Hematopoietic multipotent progenitor cell treated with erythropoietin and hydrocortisone succinate and interleukin-3 and kit ligand, for 6 days (in vitro differentiated cells): ENCODE measurements at regions not wholly inside any gene's neighbourhood (a gene's known extent, or its start where the extent isn't known, plus 50 kb on each side); places are given as distances from the start of the nearest gene placed in this dataset.
"Not testable (repeated sequence)": the region's sequence is repeated elsewhere in the genome, so short reads cannot be mapped to it uniquely, and the experiment has no call there.

Experiments used
- DNase-seq: peaks from one replicate; pipeline ENCODE4 v3.0.0-alpha.2; 2015

DNA sequence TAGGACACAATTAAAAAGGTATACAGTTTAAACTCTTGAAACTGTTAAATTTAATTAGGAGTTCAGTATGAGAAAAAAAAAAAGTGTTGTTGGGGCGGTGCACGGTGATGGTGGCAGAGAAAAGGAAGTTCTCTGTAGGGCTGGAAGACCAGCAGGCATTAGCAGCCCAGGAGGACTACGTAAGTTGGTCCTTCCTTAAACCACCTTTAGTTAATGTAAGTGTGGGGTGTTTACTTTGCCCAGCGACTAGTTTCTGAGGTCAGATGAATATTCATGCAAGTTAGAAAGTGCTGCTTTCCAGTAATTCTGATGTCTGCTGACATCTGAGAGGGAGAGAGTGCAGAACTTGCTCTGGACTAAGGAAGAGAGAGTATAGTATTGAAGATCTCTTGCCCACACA is 54.9 kb downstream of the NKX2-1 start:
- DNase-seq, result no peak

DNA sequence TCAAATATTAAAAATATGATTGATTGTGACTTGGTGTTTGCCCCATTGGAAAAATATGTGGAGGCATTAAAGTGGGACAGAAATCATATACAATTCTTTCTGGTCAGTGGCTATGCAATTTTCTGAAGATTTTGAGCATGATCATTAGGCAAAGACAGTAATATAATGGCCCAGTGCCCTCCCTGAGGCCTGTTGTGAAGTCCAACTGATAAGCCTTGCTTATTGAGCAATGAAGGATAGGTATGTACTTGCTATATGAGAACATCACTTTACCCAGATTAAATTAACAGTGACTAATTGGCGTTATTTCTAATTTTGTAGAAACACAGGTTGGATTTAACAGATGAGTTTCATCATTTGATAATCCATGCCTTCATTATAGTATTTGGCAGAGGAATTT is 57.1 kb downstream of the NKX2-1 start:
- no peak for DNase-seq

DNA sequence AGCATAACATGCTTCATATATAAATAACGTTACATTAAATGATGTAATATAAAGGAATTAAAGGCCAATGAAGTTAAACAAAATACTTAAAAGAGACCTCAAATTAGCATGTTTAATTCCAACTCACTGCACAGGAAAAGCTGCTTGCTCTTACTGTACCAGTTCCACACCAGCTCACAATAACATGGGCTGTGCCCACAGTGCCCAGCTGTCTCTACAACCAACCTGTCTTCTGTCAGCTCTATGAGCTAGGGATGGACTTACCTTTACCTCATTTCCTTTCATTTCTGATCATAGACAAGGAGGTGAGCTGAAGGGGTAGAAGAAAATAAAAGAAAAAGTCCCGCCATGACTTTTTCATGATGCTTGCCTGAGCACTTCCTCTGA is 64.8 kb downstream of the NKX2-1 start:
- DNase-seq, result no peak

DNA sequence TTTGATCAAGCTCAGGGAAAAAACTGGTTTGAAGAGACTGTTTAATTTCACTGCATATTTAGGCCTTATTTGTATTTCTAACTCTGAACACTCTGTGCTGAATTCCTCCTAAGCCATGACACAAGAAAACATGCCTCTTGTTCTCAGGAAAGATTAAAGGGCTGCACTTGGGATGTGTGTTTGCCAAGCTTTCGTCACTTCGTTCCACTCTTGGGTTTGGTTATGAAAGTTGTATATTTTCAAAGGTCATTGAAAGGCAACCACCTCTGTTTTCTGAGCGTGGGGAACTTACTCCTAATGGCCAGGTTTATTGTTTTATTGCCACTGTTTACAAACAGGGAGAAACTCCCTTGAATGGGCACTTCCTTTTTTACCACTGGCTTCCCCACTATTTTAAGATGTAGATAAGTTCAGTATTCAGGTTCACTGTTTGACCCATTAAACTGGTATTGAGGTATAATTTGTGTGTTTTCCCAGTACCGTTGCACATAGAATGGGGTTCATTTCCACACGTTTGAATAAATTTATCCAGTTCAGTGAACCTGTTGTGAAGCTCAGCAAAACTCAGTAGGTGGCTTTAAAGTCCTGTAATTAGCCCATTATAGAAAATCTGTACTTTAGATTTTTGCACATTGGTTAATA is 65.3 kb downstream of the NKX2-1 start:
- no peak for DNase-seq

DNA sequence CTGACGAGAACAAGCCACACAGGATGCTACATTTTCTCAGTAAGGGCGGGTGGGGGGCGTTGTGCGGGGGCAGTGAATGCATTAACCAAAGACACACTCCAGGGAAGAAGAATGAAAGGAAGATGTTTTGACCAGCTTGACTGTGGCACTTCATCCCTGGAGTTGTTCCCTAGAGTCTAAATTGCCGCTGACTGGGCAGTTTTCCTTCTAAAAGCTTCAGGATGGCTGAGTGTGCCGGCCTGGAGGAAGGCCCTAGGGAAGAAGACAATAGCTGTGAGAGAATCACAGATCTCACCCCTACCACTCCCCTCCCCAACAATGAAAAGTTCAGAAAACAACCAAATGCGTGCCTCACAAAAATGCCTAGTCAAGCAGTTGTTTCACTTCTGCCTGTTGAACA is 67.2 kb downstream of the NKX2-1 start:
- DNase-seq, result no peak

DNA sequence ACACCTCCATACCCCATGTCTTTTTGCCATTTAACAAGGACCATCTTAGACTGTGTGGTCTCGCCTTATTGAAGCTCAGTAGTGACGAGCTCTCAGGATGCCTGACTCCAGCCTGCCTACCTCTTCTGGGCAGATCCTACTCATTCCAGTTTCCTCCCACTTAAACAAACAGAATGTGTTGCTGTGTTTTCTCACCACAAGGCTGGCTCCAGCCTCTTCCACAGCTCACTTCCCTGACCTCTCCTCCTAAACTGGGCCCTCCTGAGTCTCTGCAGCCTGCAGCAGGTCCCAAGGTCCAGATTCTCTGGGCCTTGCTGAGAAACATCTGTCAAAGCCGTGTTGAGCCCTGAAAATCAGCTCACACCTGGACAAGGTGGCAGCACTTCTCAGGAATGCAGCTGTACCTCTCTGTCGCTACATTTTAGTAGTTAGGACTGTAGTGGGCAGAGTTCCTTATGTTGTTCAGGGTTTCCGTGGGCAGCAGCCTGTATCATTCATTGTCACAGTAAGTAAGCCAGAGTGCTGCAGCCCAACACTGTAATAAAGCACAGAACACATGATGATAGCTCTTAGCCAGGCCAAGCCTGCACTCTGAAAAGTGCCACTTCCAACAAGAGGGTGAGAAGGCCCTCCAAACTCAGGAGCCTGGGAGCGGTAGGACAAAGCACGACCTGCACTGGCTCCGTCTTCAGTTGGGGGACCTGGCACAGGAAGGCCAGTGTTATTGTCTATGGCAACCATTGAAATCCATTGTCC is 68.5 kb downstream of the NKX2-1 start:
- no peak for DNase-seq

DNA sequence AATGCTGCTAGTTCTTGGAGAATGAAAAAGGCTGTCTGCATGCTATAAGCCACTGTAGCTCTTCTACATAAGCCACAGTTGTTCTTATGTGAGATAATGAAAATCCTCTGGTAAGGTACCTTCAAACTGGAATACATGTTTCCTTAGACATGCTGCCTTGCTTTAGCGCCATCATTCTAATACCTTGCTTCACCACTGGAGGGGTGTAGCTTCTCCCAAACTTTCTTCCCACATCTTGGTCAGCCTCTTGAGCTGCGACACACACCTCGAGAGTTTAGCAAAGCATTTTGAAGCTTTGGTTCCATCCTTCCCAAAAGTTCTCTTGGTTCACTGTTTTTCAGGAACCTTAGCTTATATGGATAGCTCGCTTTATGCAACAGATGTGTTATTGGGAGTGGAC is 69.5 kb downstream of the NKX2-1 start:
- no peak for DNase-seq

DNA sequence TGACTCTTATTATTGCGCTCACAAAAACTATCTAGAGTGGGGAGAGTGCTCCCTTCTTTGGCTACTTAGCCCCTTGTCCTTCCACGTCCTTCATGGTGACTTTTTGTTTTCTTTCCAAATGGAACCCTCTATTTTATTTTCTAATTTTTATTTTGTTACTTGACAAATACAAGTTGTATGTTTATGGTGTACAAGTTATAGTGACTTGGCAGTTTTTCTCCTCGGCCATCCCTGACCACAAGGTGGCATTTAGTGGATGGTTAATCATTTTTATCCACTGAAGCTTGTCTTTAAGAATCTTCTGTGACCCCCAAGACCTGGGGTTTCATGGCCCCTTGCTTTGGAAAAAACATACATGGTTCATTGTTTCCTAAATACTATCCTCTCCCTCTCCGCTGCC is 70.1 kb downstream of the NKX2-1 start:
- DNase-seq, result no peak

DNA sequence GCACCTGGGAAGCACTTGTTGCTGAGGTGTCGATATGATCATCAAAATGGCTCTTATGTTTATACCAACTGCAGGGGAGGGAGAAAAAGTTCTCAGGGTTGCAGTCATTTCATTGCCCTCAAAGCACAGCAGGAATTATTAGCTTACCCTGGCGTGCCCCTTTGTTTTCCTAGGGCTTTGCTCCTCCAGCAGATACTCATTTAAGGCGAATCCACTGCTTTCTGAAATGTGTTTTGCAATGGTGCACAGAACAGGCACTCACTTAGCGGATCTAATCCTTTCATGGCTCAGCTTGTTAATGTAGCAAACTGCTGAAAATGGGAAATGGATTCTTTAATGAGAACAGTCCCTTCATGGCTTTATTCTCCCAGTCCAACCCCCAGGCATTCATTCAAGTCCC is 76.7 kb downstream of the NKX2-1 start:
- no peak for DNase-seq

DNA sequence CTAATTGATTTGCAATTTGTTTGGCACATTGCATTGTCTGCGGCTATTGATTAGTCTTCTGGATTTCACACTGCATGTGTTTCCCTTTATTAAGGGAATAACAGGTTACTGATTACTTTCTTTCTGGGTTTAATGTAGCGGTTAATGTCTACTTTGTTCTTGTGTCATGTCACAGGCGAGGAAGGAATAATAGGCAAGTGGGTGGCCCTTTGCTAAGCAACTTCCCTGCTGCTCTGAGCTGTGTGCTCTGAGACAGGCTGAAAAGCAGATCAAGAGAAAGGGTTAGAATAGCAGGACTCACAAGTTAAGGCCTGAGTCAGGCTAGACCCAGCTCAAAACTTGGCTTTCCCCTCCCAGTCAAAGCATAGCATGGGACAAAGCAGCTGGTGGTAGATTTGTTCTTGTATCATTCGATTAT is 77.2 kb downstream of the NKX2-1 start:
- DNase-seq, result no peak

DNA sequence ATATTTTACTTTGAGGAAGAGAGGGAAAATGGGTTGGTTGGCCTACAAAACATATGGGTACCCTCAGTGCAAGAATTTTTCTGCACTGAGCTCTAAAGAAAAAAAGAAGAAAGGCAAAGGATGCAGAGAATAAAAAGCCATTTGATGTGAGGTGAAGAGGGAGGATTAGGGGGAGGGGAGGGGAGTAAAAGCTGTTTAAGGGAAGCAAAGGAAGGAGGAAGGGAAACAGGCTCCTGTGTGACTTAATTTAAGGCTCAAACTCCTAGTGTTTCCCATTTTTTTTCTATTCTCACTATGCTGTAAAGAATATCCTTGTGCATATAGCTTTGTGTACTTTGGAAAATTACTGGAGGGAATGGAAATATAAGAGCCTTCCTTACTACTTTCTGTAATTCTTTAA is 78.7 kb downstream of the NKX2-1 start:
- DNase-seq, result no peak

DNA sequence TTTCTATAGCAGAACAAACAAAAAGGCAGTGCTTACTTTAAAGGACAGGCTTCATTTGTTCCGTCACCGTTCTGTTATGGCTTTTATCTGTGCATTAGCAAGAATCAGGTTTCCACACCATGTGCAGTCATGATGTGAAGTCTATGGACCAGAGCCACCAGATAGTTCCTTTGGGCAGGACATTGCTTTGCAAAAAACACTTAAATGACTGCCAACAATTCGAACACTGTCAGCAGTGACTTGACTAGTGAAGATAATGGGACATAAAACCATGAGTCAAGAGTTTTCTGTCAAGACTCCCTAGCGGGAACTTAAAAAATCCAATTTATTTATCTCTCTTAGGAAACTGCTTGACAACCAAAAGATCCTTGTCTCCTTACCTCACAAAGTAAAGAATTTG is 80.3 kb downstream of the NKX2-1 start:
- DNase-seq, result no peak

DNA sequence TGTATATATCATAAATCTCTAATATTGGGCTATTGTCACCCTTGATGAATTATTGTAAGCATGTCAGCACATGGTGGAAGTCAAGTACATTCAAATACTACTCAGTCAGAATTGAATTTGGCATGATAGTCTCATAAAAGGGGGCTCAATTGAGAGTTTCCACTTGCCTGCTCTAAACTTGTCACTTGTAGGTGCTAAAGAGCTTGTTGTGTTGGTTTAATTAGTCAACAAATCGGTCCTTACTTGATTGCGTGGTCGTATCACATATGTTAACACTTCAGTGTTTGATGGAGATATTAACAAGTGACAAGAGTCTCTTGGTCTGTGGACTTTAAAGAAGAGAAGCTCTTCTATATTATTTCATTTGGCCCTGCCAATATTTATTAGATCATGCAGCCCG is 81.1 kb downstream of the NKX2-1 start:
- no peak for DNase-seq

DNA sequence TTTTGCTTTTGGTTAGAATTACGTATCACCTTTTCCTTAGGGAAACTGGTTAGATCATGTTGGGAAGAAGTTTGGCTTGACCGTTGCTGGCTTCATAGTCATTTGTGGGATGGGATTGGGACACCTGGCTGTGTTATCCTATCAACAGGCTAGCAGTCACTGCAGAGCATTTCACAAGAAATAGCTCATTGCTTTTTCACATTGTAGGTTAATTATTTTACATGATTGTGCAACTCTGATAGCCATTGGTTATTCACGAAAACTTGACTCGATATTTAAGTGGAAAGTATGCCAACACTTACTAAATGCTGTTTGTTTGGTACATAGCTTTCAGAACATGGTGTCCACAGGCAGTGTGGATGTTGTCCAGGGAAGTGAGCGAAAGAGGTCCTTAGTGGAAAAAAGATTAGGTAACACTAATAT is 89.4 kb downstream of the NKX2-1 start:
- DNase-seq, result no peak

DNA sequence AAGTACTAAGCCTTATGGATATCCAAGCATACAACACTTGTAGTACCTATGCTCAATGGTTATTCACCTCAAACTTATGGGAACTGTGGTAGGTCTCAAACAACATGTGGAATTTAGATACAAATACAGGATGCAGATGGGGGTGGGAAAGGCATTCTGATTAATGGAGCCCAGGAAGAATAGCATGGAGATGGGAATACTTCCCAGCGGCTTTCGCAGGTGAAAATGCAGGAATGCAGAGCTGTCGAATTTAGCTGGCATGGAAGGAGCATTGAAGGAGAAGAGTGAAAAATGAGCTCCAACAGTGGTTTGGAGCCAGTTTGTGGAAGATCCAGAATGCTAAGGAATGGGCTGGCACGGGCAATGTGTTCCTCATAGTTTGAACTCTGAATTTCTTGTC is 89.9 kb downstream of the NKX2-1 start:
- no peak for DNase-seq

DNA sequence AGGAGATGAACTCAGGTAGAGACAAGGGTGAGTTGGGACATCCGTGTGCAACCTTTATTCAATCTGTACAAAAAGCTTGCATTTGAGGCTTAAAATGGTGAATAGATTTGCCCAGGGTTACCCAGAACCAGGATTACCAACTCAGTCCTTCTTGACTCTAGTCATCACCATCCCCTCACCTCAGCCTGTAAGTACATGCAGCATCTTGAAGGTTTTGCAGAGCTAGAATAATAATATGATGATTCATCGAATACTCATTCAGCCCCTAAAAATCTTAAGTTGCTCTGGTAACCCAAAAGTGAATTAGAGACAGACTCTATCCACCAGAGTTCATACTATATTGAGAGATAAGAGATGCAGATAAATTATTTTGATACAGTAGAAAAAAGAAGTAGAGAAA is 90.3 kb downstream of the NKX2-1 start:
- no peak for DNase-seq

DNA sequence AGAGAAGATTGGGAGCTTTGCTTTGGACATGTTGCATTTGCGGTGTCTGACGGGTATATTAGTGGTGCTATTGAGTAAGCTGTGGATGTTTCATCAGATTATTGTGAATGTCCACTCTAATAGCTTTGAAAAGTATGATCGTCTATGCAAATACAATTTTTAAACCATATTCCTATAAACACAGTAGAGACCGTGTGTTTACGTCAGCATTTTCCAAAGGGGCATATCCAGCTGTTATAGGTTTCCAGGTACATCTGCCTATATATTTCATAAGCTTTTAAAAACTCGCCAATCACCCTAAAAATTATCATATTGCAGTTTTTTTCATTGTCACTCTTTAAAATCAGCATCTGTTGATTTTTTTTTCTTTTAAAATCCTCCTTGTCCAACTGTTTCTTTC is 91.7 kb downstream of the NKX2-1 start:
- DNase-seq, result no peak

DNA sequence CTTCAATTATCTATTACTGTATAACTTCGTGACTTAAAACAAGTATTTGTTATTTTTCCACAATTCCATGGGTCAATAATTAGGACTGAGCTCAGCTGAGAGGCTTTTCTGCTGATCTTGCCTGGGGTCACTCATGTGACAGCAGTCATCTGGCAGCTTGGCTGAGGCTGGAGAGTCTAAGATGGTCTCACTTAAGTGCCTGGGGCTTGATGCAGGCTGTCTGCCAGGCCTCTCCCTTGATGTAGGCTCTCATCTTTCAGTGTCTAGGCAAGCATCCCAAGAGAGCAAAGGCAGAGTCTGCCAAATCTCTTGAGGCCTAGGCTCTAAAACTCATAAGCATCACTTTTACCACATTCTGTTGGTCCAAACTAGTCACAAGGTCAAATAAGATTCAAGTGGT is 93.2 kb downstream of the NKX2-1 start:
- DNase-seq, result no peak

DNA sequence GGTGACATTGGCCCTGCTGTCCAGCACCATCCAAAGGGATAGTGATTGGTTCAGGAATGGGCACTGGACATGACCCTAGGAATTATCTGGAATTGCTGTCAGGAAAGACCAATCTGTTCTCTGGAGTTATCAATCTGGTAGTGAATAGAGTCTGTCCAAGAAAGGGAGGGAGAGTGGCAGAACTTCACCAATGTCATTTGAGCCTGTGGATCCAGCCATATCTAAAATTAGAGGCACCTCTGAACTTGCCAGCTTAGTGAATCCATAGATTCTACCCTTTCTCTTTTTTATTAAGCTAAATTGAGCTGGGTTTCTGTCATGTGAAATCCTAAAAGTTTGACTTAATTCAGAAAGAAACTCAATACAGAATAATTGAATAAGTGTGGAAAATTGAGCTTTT is 93.9 kb downstream of the NKX2-1 start:
- no peak for DNase-seq

DNA sequence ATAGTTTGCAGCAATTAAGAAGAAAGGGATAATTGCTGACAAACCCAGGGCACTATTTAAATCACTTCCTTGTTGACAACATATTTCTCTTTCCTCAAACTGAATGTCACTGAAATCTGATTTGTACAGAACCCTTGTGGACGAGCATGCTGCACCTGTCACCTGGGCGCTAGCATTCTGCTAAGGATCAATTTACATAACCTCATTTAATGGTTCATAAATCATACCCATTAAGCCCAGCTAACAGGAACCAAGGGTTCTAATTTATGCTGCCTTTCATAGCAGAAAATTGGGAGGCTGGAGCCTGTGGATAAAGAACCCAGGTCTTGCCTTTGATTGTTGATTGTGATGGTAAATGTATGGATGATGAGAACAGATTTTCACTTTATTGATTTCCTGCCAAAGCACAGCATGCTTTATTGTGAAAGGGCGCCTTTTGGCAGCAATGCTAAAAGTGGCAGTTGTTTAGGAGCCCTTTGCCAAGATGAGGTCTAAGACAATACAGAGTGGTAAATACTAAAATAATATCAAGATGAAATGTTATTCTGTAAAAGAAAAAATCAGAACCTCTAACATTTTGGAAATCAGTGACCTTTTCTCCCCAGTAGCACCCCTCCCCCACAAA is 95.4 kb downstream of the NKX2-1 start:
- no peak for DNase-seq

DNA sequence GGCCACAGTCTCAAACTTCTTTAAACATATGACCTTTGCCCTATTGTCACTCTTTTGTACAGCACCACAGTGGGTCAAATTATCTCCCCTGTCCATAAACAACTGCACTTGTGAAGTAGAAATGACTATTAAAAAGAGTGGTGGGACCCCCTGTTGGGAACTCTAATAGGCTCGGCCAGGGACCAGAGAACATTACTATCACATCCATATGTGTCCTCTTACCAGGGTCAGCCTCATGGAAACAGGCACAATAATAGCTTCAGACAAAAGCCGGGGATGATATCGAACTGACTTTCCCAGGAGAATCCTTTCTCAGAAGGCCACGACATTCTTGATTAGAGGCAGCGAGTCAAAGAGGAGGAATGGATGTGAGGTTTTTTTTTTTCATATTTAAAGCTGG is 96.6 kb downstream of the NKX2-1 start:
- no peak for DNase-seq

DNA sequence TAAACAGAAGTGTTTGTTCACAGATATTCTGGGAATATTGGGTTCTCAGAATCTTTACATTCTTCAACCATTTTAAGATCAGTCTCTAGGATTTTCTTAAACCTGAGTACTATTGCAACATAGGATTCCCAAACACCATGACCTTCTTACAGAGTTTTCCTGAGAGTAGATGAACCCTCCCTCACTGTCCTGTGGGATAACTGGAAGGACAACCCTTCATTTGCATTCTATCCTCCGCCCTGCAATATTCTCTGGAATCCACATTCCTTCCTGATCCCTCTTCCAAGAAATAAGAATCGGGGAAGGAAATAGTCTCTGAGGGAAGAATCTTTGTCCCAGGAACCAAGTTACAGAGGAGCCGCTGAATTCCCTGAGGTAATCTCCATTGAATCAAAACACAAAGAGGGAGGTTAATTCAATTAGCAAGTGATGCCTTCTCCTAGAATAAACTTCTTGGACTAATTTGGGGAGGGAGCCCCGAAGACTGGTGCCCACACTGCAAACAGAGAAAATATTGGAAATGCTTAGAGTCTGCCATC is 99.8 kb upstream of the MBIP start:
- no peak for DNase-seq

DNA sequence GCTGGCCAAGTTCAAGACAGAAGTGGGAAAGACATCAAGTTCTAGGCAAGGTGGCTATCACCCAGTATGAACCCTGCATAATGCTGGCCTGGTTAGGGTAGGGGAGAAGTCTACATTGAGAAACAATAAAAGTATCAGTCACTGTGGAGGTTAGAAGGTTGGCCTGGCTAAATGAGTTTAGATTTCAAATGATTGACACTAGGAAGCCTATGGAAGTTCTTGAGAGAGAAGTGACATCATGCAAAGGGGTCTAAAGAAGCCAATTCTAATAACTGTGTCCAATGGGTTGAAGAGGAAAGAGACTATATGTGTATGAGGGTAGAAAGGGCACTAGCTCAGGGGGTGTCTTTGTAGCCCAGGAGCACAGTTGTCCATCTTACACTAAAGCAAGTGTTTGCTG is 98.5 kb upstream of the MBIP start:
- no peak for DNase-seq

DNA sequence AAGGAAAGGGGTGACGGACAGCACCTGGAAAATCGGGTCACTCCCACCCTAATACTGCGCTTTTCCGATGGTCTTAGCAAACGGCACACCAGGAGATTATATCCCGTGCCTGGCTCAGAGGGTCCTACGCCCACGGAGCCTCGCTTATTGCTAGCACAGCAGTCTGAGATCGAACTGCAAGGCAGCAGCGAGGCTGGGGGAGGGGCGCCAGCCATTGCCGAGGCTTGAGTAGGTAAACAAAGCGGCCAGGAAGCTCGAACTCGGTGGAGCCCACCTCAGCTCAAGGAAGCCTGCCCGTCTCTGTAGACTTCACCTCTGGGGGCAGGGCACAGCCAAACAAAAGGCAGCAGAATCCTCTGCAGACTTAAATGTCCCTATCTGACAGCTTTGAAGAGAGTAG is 91.5 kb upstream of the MBIP start:
- DNase-seq, result not testable (repeated sequence)
